SK-N-SH (cell line): ENCODE measurements at regions not wholly inside any gene's neighbourhood (a gene's known extent, or its start where the extent isn't known, plus 50 kb on each side); places are given as distances from the start of the nearest gene placed in this dataset.

Experiments
- CTCF ChIP-seq: fragments of 200-600 bp; sonication (generic); IDR thresholded peaks from 2 replicates; pipeline ENCODE4 v1.6.1; 2017; ENCODE audit warnings: antibody characterized with exemption, mild to moderate bottlenecking, moderate library complexity
- PBX3 ChIP-seq: IDR thresholded peaks from 2 replicates; pipeline ENCODE4; 2012

- no peak for TF ChIP-seq CTCF
- no peak for TF ChIP-seq PBX3
Measured at GRCh38 chr7:20559883-20560282, 55.6 kb upstream of the ABCB5 start.
